GM21825 (cell line): ENCODE measurements at regions not wholly inside any gene's neighbourhood (a gene's known extent, or its start where the extent isn't known, plus 50 kb on each side); places are given as distances from the start of the nearest gene placed in this dataset.

ENCODE experiments used
- ATAC-seq: cut with Tn5 transposase; IDR thresholded peaks from one replicate; pipeline ENCODE4 v1.9.1; 2021; ENCODE audit warnings: mild to moderate bottlenecking, moderate library complexity; ENCODE audit not compliant: unreplicated experiment

DNA sequence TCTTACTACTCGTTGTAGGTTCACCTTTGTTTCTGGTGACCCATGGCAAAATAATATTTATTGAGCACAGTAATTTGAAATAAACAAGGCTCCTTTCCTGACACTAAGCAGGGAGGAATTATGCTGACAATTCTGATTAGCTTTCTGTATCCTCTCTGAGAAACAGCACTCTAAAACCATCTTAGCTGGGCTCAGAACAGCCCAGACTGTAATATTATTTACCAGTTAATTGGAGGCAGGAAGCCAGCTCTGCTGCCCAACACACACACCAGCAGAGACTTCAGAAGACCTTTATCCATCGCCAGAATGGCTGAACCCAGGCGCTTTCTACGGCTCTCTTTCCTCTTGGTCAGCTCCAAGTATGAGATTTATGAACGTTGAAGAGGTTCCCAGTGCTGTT is 77.6 kb upstream of the FMN2 start:
- ATAC-seq = no peak

- ATAC-seq = no peak
Measured at GRCh38 chr1:240018617-240019016, 73.1 kb upstream of the FMN2 start.

DNA sequence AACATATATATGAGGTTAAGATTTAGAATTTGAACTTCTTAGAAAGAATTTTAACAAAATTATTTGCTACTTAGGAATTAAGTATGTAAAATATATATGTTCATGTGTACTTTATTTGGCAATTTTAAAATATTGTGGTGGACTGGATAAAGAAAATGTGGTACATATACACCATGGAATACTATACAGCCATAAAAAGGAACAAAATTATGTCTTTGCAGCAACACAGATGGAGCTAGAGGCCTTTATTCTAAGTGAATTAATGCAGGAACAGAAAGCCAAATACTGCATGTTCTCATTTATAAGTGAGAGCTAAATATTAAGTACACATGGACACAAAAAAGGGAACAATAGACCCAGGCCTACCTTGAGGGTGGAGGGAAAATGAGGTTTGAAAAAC is 72.2 kb upstream of the FMN2 start:
- ATAC-seq = no peak

DNA sequence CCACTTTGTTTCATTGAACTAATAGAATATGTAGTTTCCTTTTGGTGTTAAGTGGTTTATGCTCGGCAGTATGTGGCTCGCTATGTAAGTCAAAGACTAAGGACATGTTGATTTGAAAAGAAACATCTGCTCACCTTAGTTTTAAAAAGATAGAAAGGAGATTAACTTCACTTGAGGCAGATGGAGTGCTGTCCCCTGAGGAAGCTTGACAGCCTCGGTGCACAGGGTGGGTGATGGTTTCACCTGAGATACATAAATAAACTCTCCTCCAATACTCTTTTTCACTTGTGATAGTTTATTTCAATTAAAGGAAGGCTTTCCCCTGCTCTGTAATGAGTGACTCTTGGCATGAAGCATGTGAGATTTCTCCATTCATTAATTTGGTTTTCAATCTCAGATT is 70.8 kb upstream of the FMN2 start:
- ATAC-seq = no peak

DNA sequence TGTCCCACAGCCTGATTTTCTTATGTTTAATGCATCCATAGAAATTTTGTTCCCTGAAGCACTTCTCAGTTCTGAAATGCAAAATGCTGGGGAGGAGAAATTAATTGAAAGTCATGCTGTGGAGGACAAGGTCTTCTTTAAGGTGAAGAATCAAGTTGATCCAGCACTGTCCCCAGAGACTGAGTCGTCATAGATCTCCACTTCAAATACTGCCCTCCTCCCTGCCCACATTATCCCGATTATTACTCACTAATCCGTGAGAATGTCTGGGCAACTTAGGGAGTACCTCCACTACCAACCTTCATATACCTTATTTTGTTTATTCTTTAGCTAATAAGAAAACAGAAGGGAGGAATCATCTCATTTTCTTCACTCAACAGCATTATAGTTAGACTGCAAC is 70.0 kb upstream of the FMN2 start:
- ATAC-seq = no peak

GRCh38 chr1:240027059-240027462 is 64.6 kb upstream of the FMN2 start:
- peak; percentile 87 for ATAC-seq

DNA sequence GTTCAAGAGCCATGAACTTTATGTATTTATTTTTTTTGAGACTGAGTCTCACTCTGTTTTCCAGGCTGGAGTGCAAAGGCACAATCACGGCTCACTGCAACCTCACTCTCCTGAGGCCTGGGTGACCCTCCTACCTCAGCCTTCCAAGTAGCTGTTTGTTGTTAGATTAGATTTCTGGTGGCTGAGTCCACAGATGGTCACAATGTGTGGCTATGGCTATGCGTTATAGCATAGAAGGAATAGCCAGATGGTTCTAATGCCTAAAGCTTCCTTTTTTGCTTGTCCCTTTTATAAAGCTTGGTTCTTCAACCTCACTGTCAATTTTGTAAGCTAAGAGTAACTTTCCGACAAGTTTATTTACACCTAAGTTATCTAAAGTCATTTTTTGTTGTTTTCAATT is 62.3 kb upstream of the FMN2 start:
- no peak for ATAC-seq

DNA sequence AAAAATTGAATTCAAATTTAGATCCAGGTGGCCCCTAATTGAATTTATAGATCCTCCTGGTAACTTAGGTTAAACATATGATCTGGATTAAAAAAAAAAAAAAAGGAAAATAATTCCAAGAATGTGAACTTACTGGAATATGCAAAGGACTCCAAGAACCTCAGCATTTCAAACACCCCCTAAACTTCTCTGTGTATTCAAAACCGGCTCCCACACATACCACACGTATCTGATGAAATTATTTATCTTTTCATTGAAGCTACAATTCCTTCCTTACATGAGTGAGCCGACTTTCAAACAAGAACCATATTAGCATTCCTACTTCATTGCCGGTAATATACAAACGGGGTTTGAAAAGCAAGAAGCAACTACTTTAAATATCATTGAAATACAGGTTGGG is 61.4 kb upstream of the FMN2 start:
- no peak for ATAC-seq

DNA sequence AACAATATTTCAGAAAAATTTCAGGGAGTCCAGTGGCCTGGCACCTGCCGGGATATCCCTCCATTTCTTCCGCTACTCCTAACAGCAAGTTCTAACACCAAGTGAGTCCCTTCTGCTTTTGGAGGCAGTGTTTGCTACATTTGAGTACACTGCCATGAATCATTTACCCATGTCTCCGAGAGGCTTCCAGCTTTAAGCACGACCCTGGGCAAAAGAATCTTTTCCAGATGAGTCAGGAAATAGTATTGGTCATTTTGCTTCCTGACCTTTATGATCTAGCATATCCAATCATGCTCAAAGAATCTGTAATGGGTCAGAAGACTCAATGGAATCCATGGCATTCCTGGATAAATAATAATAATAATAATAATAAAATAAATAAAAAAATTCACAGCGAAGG is 60.7 kb upstream of the FMN2 start:
- no peak for ATAC-seq

GRCh38 chr1:240031414-240031813 is 60.3 kb upstream of the FMN2 start:
- ATAC-seq = no peak

- no peak for ATAC-seq
Measured at GRCh38 chr1:240033406-240033805, 58.3 kb upstream of the FMN2 start.

DNA sequence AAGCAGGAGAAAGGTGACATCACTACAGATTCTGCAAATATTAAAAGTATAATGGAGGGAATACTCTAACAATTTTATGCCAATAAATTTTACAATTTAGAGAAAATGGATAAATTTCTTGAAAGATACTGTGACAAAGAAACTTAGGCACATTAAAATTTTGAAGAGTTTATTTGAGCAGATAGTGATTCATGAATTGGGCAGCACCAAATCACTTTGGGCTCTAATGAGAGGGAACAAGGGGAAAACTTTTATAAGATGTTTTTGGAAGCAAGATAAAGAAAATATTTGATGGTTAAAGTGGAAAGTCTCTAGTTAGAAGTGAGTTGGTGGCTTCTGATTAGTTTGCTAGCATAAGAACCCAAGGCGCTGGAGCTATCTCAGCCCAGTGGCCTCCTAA is 55.2 kb upstream of the FMN2 start:
- ATAC-seq = no peak
